Caco-2 (cell line): ENCODE measurements at regions not wholly inside any gene's neighbourhood (a gene's known extent, or its start where the extent isn't known, plus 50 kb on each side); places are given as distances from the start of the nearest gene placed in this dataset.

ENCODE experiments used
- BruUV-seq: library from RNA; stranded (reverse); fragments of 400-500 nt; replicated peaks from 2 replicates; lab custom pipeline; 2021; lab: Mats Ljungman, UMichigan
- CTCF ChIA-PET: fragments of 300-600 bp; sonication (Branson Sonifier 250); formaldehyde crosslinking; loops from one replicate; lab custom pipeline; 2022; ENCODE audit warnings: antibody characterized with exemption; lab: Charles Lee
- POLR2A ChIA-PET: fragments of 300-600 bp; sonication (Branson Sonifier 250); formaldehyde crosslinking; loops from one replicate; lab custom pipeline; 2022; ENCODE audit warnings: antibody characterized with exemption; lab: Charles Lee
- DNase-seq, 2 experiments: peaks; one replicate each; pipeline versions ENCODE4 v3.0.0 to v3.0.0-alpha.2; 2020 to 2022
- H3K27me3 ChIP-seq: replicated peaks from 2 replicates; pipeline ENCODE4 v1.6.0; 2011; ENCODE audit warnings: low read length; ENCODE audit not compliant: control insufficient read depth, insufficient read depth
- H3K36me3 ChIP-seq: 2 replicates; pipeline ENCODE4 v1.5.1; 2011; ENCODE audit warnings: low read length; ENCODE audit not compliant: control insufficient read depth, insufficient read depth
- H3K4me1 ChIP-seq: fragments of 250-450 bp; sonication (Bioruptor Pico); 2 replicates; pipeline ENCODE4 v1.5.1; 2020; ENCODE audit warnings: mild to moderate bottlenecking
- H3K4me3 ChIP-seq: 2 replicates; pipeline ENCODE4 v1.5.1; 2011; ENCODE audit warnings: low read depth, mild to moderate bottlenecking, control low read depth, low read length
- H3K9me3 ChIP-seq: fragments of 250-450 bp; sonication (Bioruptor Pico); 2 replicates; pipeline ENCODE4 v1.5.1; 2020; ENCODE audit warnings: mild to moderate bottlenecking, moderate library complexity
- H3K27ac Mint-ChIP-seq: one replicate; pipeline ENCODE4 v1.8.0; 2022; ENCODE audit warnings: mixed read lengths; ENCODE audit not compliant: unreplicated experiment
- H3K27me3 Mint-ChIP-seq: one replicate; pipeline ENCODE4 v1.8.0; 2022; ENCODE audit warnings: mixed read lengths; ENCODE audit not compliant: insufficient read depth, unreplicated experiment
- H3K36me3 Mint-ChIP-seq: one replicate; pipeline ENCODE4 v1.8.0; 2022; ENCODE audit warnings: mild to moderate bottlenecking, mixed read lengths; ENCODE audit not compliant: insufficient read depth, unreplicated experiment
- H3K4me1 Mint-ChIP-seq: one replicate; pipeline ENCODE4 v1.8.0; 2022; ENCODE audit warnings: low read depth, mixed read lengths; ENCODE audit not compliant: unreplicated experiment
- H3K4me3 Mint-ChIP-seq: one replicate; pipeline ENCODE4 v1.8.0; 2022; ENCODE audit warnings: mild to moderate bottlenecking, moderate library complexity, mixed read lengths; ENCODE audit not compliant: unreplicated experiment
- H3K9me3 Mint-ChIP-seq: one replicate; pipeline ENCODE4 v1.8.0; 2022; ENCODE audit warnings: mixed read lengths; ENCODE audit not compliant: unreplicated experiment
- intact Hi-C: fragments of 100-400 bp; cut with micrococcal nuclease; formaldehyde crosslinking; loops from one replicate; pipeline ENCODE4 v1.10.0; 2022; ENCODE audit not compliant: unreplicated experiment
- TF ChIP-seq, protein P1 (sequence below), 2 experiments: fragments of 200-600 bp in 1 of 2; IDR thresholded peaks; 1 replicate in 1 of 2; 2 replicates in 1 of 2; pipeline versions ENCODE4 v1.5.1 to v1.8.0; 2011 to 2022; ENCODE audit warnings: antibody characterized with exemption in 1 of 2, control low read depth in 1 of 2, inconsistent platforms in 1 of 2, low read depth in 1 of 2, low read length in 1 of 2, mild to moderate bottlenecking in 1 of 2, moderate library complexity in 1 of 2; ENCODE audit not compliant: insufficient read depth in 1 of 2, severe bottlenecking in 1 of 2, unreplicated experiment in 1 of 2

DNA sequence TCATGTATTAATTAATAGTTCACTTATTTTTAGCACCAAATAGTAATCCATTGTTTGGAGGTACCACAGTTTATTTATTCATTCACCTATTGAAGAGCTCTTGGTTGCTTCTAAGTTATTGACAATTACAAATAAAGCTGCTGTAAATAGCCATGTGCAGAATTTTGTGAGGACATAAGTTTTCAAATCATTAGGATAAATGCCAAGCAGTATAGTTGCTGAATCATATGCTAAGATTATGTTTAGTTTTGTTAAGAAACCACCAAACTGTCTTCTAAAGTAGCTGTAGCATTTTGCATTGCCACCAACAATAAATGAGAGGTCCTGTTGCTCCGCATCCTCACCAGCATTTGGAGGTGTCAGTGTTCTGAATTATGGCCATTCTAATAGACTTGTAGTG lies 2126.8 kb downstream of the PCDH9 start:
- no TSS peak for BruUV-seq
- H3K4me1 ChIP-seq, result no peaks in the 10 kb centered on the region
- Mint-ChIP-seq H3K4me3 (no peak overlapping the region), H3K27ac (no peak overlapping the region), H3K27me3 (no peaks in the 10 kb centered on the region), H3K9me3 (peaks cover 23% of the 10 kb centered on the region), H3K4me1 (no peaks in the 10 kb centered on the region), H3K36me3 (no peaks in the 10 kb centered on the region)
- H3K36me3 ChIP-seq, result no peaks in the 10 kb centered on the region
- TF ChIP-seq, protein P1, sequence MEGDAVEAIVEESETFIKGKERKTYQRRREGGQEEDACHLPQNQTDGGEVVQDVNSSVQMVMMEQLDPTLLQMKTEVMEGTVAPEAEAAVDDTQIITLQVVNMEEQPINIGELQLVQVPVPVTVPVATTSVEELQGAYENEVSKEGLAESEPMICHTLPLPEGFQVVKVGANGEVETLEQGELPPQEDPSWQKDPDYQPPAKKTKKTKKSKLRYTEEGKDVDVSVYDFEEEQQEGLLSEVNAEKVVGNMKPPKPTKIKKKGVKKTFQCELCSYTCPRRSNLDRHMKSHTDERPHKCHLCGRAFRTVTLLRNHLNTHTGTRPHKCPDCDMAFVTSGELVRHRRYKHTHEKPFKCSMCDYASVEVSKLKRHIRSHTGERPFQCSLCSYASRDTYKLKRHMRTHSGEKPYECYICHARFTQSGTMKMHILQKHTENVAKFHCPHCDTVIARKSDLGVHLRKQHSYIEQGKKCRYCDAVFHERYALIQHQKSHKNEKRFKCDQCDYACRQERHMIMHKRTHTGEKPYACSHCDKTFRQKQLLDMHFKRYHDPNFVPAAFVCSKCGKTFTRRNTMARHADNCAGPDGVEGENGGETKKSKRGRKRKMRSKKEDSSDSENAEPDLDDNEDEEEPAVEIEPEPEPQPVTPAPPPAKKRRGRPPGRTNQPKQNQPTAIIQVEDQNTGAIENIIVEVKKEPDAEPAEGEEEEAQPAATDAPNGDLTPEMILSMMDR (IDR thresholded peaks at IDR 0.05; ENCODE audit: insufficient read depth in 1 of 2, low read depth in 1 of 2, low read length in 1 of 2, severe bottlenecking in 1 of 2, unreplicated experiment in 1 of 2), result no peak
- H3K4me3 ChIP-seq, result no peak overlapping the region
- ChIA-PET CTCF (no interaction called here), POLR2A (no interaction called here)
- no peaks in the 10 kb centered on the region for H3K27me3 ChIP-seq
- DNase-seq, result no peak
- H3K9me3 ChIP-seq, result 0 out of 2 replicates have a peak, but pooled peaks cover 3% of the 10 kb centered on the region
- intact Hi-C loops, result no loop called here

DNA sequence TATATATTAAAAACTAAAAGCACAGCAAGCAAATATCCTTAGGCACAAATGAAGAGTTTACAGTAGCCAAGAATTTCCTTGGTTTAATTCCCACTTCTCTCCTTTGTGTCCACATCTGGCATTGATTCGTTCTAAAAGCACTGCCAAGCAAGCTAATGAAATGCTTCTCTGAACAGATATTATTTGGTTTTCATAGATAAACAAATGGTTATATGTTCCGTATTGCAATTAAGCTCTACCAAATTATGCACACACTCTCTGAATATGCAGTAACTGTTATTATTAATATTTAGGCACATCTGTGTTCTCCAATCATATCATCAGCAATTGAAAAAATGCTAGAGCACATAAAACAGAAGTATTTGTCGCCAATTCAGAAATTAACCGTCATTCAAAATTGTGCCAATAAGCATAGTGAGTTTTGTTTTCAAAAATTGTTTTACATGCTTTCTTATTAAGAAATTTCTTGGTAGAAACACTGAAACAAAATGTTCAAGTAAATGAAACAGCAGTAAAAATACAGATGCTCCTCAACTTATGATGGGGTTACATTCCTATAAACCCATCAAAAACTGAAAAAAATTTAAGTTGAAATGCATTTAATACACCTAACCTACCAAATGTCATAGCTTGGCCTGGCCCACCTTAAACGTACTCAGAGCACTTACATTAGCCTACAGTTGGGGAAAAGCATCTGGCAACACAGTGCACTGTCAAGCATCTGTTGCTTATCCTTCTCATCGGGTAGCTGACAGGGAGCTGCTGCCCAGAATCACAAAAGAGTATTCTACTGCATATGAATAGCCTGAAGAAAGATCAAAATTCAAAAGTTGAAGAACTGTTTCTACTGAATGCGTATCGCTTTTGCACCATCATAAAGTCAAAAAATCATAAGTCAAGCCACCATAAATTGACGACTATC lies 2134.7 kb downstream of the PCDH9 start:
- Histone ChIP-seq H3K9me3 (0 out of 2 replicates have a peak, but pooled peaks cover 3% of the 10 kb centered on the region), H3K4me1 (no peaks in the 10 kb centered on the region), H3K27me3 (no peaks in the 10 kb centered on the region), H3K4me3 (no peak overlapping the region), H3K36me3 (no peaks in the 10 kb centered on the region)
- TF ChIP-seq, protein P1 (IDR thresholded peaks at IDR 0.05; ENCODE audit: insufficient read depth in 1 of 2, low read depth in 1 of 2, low read length in 1 of 2, severe bottlenecking in 1 of 2, unreplicated experiment in 1 of 2), result no peak
- Mint-ChIP-seq H3K27ac (no peak overlapping the region), H3K4me1 (no peaks in the 10 kb centered on the region), H3K9me3 (no peaks in the 10 kb centered on the region), H3K4me3 (no peak overlapping the region), H3K36me3 (no peaks in the 10 kb centered on the region), H3K27me3 (no peaks in the 10 kb centered on the region)
- CTCF ChIA-PET, result no interaction called here
- no peak for DNase-seq
- intact Hi-C loops, result no loop called here
- POLR2A ChIA-PET, result no interaction called here
- no TSS peak for BruUV-seq

DNA sequence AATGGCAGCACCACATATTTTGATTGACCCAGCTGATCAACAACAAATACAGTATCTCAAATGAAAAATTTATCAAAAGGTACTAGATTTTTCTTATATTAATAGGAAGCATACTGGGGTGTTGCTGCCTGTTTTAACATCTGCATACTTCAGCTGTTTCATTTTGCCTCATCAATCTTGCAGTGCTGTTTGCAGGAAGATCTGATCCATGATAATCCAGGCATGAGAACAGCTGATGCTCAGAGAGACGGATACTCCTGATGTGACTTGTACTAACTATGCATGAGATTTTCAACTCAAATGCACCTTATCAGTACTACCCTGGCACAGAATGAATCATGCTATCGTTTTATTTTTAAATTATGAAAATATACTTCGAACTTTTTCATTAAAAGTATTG lies 2136.8 kb downstream of the PCDH9 start:
- peaks cover 7% of the 10 kb centered on the region for H3K4me1 Mint-ChIP-seq
- ChIA-PET POLR2A (no interaction called here), CTCF (no interaction called here)
- BruUV-seq, result no TSS peak
- no peaks in the 10 kb centered on the region for H3K9me3 ChIP-seq
- no peaks in the 10 kb centered on the region for H3K27me3 Mint-ChIP-seq
- H3K4me3 ChIP-seq, result no peak overlapping the region
- no peaks in the 10 kb centered on the region for H3K4me1 ChIP-seq
- no peaks in the 10 kb centered on the region for H3K36me3 Mint-ChIP-seq
- H3K36me3 ChIP-seq, result no peaks in the 10 kb centered on the region
- no peaks in the 10 kb centered on the region for H3K27me3 ChIP-seq
- intact Hi-C loops, result no loop called here
- H3K9me3 Mint-ChIP-seq, result no peaks in the 10 kb centered on the region
- no peak for DNase-seq
- no peak overlapping the region for H3K4me3 Mint-ChIP-seq
- no peak overlapping the region for H3K27ac Mint-ChIP-seq
- TF ChIP-seq, protein P1 (IDR thresholded peaks at IDR 0.05; ENCODE audit: insufficient read depth in 1 of 2, low read depth in 1 of 2, low read length in 1 of 2, severe bottlenecking in 1 of 2, unreplicated experiment in 1 of 2), result no peak
